Mucosa of gallbladder (tissue), 1 donor: ENCODE measurements at regions not wholly inside any gene's neighbourhood (a gene's known extent, or its start where the extent isn't known, plus 50 kb on each side); places are given as distances from the start of the nearest gene placed in this dataset.
A peak's percentile ranks its signal among the peaks of the same experiment; 100 is the strongest.

Experiments
- DNase-seq: peaks from one replicate; pipeline ENCODE4 v3.0.0-alpha.2; 2020; ENCODE audit warnings: low spot score
- donor health status: DM: no; HTN: no; CAD: no.

GRCh38 chr16:86773354-86773715, 195.0 kb downstream of the FOXL1 start:
- DNase-seq, result no peak

- DNase-seq, result no peak
These were observed 196.6 kb downstream of the FOXL1 start for GRCh38 chr16:86774931-86775330.

GRCh38 chr16:86775511-86775921, 197.2 kb downstream of the FOXL1 start:
- DNase-seq, result no peak

- no peak for DNase-seq
These were observed 199.1 kb downstream of the FOXL1 start for GRCh38 chr16:86777381-86777946.

DNA sequence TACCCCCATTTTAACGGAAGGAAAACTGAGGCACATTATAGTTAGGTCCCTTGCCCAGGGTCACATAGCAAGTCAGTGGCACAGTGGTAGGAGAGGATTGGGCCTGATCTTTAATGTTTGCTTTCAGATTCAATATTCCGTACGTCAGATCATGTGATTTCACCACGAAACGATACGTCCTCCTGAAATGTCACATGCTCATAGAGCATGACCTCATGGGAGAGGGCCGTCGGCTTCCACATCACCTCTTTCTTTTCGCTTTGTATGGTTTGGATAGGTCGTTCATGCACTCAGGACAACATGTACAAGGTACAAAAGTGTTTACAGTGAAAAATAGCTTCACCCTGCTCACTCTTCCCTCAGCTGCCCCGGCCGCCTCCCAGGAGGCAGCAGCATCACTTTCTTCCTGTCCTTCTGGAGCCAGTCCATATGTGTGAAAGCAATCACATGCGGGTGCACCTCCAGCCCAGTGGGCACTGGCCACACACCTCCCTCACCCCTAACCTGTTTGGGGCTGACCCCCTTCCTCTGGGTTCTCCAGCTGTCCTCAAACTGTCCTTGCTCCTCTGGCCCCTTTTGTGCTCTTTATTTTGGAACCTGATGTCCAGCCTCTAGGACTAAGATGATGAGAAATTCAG, 199.9 kb downstream of the FOXL1 start:
- DNase-seq, result no peak

- no peak for DNase-seq
These were observed 200.6 kb downstream of the FOXL1 start for GRCh38 chr16:86778978-86779377.

DNA sequence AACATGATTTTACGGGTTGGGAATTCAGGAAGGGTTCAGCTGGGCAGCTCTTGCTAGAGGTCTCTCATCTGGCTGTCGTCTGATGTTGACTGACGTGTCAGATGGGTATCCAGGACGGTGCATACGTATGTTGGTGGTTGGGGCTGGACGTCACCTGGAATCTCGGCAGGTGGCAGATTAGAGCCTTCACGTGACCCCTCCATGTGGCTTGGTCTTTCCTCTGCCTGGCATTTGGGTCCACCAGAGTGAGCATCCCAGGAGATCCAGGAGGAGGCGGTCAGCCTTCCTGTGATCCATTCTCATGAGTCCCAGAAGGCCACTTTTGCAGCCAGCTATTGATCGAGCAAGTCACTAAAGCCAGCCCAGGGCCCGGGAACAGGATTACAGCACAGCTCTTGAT, 202.7 kb downstream of the FOXL1 start:
- DNase-seq, result no peak

DNA sequence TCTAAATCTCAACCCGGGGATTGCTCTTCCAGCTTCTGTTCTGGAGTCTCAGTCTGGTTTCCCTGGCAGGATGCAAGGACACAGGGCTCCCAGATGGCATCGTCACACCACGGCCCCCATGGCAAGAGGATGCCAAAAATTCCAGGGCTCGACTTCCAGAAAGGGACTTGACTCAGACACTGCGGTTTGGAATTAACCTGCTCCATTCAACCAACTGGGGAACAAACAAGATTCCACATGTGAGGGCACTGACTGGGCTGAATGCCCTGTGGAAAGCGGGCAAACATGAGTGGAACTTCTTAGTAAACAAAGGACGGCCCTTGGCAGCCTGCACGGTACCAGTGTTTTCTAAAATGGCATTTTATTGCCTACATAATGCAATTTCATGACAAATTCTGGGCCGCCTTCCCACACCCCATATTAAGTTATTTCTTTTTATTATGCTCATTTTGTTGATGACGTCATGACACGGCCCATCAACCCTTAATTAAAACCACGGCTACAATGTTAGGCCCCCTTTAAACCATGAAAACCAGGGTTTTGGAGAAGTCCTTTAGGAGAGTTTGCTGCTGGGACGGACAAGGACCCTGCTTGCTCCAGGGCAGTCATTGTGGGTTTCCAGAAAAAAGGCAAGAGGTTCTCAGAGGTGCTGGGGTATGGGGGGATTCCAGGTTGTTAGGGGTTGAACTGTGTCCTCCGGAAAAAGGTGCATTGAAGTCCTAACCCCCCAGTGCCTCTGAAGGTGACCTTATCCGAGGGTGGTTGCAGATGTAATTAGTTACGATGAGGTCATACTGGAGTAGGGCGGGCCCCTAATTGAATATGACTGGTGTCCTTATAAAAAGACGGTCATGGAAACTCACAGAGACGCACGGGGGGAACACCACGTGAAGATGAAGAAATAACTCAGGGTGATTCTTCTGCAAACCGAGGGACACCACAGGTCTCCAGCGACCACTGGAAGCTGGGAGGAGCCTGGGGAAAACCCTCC, 205.6 kb downstream of the FOXL1 start:
- peak; percentile 20 for DNase-seq

- DNase-seq, result no peak
These were observed 208.0 kb downstream of the FOXL1 start for GRCh38 chr16:86786338-86786737.

DNA sequence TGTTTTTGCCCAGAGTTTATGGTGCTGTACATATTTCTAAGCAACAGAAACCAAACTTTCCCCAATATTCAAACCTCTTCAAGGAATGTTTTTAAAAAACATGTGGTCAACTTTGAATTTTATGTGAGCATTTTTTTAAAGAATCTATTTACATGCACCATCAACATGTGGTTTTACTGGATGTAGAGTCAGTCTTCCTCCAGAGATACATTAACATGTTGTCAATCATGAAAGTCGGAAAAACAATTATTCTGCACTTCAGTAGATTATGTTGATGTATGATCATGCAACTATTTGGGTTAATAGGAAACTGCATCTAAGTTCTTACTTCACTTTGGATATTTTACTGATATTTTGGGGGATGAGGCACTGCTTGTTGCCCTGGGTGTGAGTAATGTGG, 208.6 kb downstream of the FOXL1 start:
- DNase-seq, result no peak

- no peak for DNase-seq
These were observed 209.2 kb downstream of the FOXL1 start for GRCh38 chr16:86787538-86787937.

DNA sequence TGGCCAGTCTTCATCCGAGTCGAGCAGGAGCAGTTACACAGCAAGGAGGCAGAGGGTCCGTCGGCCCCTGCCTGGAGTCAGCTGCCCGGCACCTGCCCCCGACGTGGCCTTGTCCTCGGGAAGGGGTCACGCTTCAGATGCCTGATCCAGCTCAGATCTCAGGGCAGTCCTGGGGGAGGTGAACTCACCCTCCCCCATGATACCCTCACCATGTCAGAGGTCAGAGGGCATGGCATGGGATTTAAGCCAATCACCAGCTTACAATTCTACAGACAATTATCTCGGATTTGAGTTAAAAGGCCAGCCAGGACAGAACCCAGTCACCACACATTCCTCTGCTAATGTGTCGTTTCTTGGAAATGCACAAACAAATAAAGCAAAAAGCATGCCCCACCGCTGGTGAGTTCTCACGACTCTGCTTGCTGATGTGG, 211.3 kb downstream of the FOXL1 start:
- DNase-seq, result no peak

DNA sequence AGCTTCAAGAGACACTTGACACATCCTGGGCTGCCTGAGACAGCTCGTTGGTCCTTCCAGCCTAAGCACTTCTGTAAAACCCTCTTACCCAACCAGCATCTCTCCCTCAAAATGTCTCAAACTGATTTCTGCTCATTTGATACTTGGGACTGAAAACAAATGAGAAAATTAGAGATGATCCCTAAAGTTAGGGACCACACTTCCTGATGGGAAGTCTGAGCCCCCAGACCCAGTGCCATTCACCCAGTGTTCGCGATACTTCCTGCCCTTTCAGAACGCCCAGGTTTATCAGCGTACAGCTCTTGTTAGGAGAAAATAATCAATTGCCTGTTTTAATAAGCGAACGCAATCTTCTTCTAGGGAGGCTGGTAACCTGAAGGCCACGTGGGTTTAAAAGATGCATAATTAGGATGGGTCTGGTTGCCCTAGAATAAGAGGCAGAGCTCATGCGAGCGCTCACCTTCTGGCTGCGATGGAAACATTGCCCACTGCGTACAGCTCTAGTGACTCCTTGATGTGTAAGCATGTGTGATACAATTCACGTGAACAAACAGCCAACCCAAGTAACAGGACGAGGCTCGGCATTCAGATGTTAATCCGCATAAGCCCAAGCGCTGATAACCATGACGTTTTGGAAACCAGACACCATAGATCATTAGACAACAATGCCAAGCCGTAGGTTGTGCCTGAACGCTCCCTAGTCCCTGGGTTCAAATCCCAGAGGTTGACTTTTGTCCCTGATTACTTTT, 213.1 kb downstream of the FOXL1 start:
- no peak for DNase-seq

GRCh38 chr16:86794216-86794864, 216.0 kb downstream of the FOXL1 start:
- no peak for DNase-seq

DNA sequence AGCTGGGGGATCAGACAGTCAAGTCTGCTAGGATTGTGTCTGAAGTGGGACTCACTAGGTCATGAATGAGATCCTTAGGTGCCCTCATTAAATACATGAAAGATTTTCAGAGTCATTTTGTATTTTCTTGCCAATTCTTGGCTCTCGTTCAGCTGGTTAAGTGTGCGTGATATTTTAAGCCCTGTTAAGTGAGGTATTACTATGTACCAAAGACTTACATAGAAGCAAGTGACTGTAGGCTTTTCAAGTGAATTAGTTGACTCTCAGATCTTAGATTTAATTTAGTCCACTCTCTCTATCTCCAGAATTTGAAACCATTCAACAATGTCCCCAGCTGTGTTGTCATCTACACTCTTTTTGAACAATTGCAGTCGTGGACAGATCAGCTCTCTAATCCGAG, 219.4 kb downstream of the FOXL1 start:
- no peak for DNase-seq

DNA sequence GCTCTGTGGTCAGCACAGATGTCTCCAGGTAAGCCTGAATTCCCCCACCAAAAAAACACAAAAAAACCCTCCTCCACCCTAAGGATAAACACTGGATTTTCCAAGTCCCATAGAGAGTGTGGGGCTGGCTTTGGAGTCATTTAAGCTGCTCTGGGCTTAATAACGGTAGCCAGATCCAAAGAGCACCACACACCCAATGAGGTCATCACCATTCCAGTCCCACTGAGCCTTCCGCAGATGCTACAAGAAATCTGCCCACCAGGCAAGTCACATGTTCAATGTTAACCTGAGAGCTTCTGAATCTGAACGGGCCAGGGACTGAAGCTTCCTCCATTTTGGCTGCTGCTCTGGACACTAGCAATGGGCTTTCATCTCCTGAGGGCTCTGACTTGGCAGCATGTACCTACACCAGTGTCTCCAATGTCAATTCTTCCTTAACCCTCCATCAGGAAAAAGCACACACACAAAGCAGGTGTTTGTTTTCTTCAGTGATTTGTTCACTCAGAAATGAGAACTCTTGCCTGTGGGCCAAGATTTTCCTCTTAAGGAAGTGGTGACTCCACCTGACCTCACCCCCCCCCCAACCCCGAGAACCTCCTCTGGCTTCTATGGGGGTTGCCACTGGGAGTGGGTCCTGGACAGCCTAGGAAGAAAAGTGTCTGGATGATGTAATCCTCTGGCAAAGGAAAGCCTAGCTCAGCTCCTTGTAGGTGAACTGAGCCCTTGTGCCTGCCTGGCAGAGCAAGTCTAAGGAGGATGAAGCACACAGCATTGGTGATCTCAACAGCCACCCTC, 220.1 kb downstream of the FOXL1 start:
- DNase-seq, result no peak

DNA sequence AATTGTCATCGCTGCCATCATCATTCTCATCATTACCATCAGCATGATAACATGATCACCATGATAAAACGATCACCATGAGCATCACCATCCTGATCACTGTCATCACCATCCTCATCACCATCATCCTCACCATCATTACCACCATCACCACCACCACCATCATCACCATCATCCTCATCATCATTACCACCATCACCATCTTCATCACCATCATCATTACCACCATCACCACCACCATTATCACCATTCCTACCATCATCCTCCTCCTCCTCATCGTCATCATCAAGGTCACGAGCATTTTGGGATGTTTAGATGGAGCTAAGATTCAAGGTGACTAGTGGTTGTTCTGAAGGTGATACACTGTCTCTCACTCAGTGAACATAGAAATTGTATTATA, 221.0 kb downstream of the FOXL1 start:
- DNase-seq, result no peak

- DNase-seq, result no peak
These were observed 222.5 kb downstream of the FOXL1 start for GRCh38 chr16:86800894-86801293.

- DNase-seq, result no peak
These were observed 223.7 kb downstream of the FOXL1 start for GRCh38 chr16:86802013-86802412.

DNA sequence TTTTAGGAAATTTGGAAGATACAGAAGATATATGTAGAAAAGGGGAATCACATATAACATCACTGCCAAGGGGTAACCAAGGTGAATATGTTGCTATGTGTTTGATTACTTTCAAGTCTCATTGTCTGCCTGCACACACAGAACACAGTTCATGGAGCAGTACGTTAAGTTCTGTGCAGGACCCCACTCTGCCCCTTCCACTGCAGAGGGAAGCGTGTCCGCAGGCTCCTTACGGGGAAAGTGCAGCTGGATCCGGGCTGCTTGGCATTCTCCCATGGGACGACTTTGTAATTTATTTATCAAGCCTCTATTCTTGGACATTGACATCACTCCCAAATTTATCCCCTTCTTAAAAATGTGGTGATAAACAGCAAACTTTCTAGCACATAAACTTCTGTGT, 226.8 kb downstream of the FOXL1 start:
- DNase-seq, result no peak
